ENCODE measurements at regions not wholly inside any gene's neighbourhood (a gene's known extent, or its start where the extent isn't known, plus 50 kb on each side); places are given as distances from the start of the nearest gene placed in this dataset.
"Not testable (repeated sequence)": the region's sequence is repeated elsewhere in the genome, so short reads cannot be mapped to it uniquely, and the experiment has no call there.

- no peak for DNase-seq (ENCODE audit: low read depth in 3 of 3, low spot score in 1 of 3)
Measured at GRCh38 chr1:29800120-29800519, 563.8 kb downstream of the PTPRU start.

GRCh38 chr1:29798699-29799566 is 562.6 kb downstream of the PTPRU start:
- DNase-seq (ENCODE audit: low read depth in 3 of 3, low spot score in 1 of 3), result no peak

GRCh38 chr1:29797125-29797524 is 560.8 kb downstream of the PTPRU start:
- not testable (repeated sequence) for DNase-seq (ENCODE audit: low read depth in 3 of 3, low spot score in 1 of 3)

GRCh38 chr1:29795965-29796364 is 559.6 kb downstream of the PTPRU start:
- DNase-seq (ENCODE audit: low read depth in 3 of 3, low spot score in 1 of 3), result not testable (repeated sequence)

- DNase-seq (ENCODE audit: low read depth in 3 of 3, low spot score in 1 of 3), result no peak
Measured at GRCh38 chr1:29793653-29794348, 557.5 kb downstream of the PTPRU start.

- peak in 1 of 3 donors; percentile 14 for DNase-seq (ENCODE audit: low read depth in 3 of 3, low spot score in 1 of 3)
Measured at GRCh38 chr1:29793101-29793546, 556.8 kb downstream of the PTPRU start.

- no peak for DNase-seq (ENCODE audit: low read depth in 3 of 3, low spot score in 1 of 3)
Measured at GRCh38 chr1:29789910-29790247, 553.6 kb downstream of the PTPRU start.

- DNase-seq (ENCODE audit: low read depth in 3 of 3, low spot score in 1 of 3), result no peak
Measured at GRCh38 chr1:29789221-29789909, 553.0 kb downstream of the PTPRU start.

GRCh38 chr1:29786791-29787732 is 550.7 kb downstream of the PTPRU start:
- no peak for DNase-seq (ENCODE audit: low read depth in 3 of 3, low spot score in 1 of 3)

- DNase-seq (ENCODE audit: low read depth in 3 of 3, low spot score in 1 of 3), result no peak
Measured at GRCh38 chr1:29786195-29786594, 549.9 kb downstream of the PTPRU start.

GRCh38 chr1:29785554-29785953 is 549.2 kb downstream of the PTPRU start:
- DNase-seq (ENCODE audit: low read depth in 3 of 3, low spot score in 1 of 3), result no peak

GRCh38 chr1:29785137-29785527 is 548.8 kb downstream of the PTPRU start:
- DNase-seq (ENCODE audit: low read depth in 3 of 3, low spot score in 1 of 3), result no peak

GRCh38 chr1:29784276-29785136 is 548.2 kb downstream of the PTPRU start:
- DNase-seq (ENCODE audit: low read depth in 3 of 3, low spot score in 1 of 3), result no peak

- no peak for DNase-seq (ENCODE audit: low read depth in 3 of 3, low spot score in 1 of 3)
Measured at GRCh38 chr1:29783508-29784275, 547.4 kb downstream of the PTPRU start.

- DNase-seq (ENCODE audit: low read depth in 3 of 3, low spot score in 1 of 3), result no peak
Measured at GRCh38 chr1:29782846-29783507, 546.7 kb downstream of the PTPRU start.

GRCh38 chr1:29779146-29779545 is 542.8 kb downstream of the PTPRU start:
- no peak for DNase-seq (ENCODE audit: low read depth in 3 of 3, low spot score in 1 of 3)

GRCh38 chr1:29777522-29777921 is 541.2 kb downstream of the PTPRU start:
- no peak for DNase-seq (ENCODE audit: low read depth in 3 of 3, low spot score in 1 of 3)

GRCh38 chr1:29774355-29774754 is 538.0 kb downstream of the PTPRU start:
- DNase-seq (ENCODE audit: low read depth in 3 of 3, low spot score in 1 of 3), result no peak
